Astrocyte (in vitro differentiated cells and primary cell): ENCODE measurements at regions not wholly inside any gene's neighbourhood (a gene's known extent, or its start where the extent isn't known, plus 50 kb on each side); places are given as distances from the start of the nearest gene placed in this dataset.

Source experiments
- CTCF ChIP-seq: IDR thresholded peaks from 2 replicates; pipeline ENCODE4 v1.5.1; 2011; ENCODE audit warnings: low read depth, mild to moderate bottlenecking, inconsistent platforms, low read length, moderate library complexity; ENCODE audit not compliant: insufficient read depth
- EZH2 ChIP-seq: IDR thresholded peaks from 2 replicates; pipeline ENCODE4 v1.6.1; 2012; ENCODE audit warnings: mild to moderate bottlenecking, low read length, inconsistent platforms; ENCODE audit not compliant: insufficient read depth

GRCh38 chr2:239583879-239584859 lies 183.3 kb upstream of the HDAC4 start:
- no peak for TF ChIP-seq CTCF
- TF ChIP-seq EZH2, result no peak
